COLO829 (cell line): ENCODE measurements at regions not wholly inside any gene's neighbourhood (a gene's known extent, or its start where the extent isn't known, plus 50 kb on each side); places are given as distances from the start of the nearest gene placed in this dataset.

Experiments used
- DNase-seq: peaks from one replicate; pipeline ENCODE4 v3.0.0; 2012; ENCODE audit warnings: low spot score

DNA sequence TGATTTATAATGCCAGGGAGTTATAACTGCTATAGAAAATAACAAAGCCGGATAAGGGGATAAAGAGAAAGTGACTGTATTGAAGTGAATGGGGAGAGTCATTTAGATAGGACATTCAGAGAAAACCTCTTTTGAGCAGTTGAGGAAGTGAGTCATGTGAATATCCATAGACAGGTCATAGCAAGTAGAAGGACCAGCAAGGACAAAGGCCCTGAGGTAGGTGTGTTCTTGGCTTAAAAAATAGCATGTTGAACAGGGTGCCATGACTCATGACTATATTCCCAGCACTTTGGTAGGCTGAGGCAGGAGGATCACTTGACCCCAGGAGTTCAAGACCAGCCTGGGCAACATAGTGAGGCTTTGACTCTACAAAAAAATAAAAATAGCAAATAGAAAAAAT, 51.5 kb upstream of the RAP1B start:
- no peak for DNase-seq

DNA sequence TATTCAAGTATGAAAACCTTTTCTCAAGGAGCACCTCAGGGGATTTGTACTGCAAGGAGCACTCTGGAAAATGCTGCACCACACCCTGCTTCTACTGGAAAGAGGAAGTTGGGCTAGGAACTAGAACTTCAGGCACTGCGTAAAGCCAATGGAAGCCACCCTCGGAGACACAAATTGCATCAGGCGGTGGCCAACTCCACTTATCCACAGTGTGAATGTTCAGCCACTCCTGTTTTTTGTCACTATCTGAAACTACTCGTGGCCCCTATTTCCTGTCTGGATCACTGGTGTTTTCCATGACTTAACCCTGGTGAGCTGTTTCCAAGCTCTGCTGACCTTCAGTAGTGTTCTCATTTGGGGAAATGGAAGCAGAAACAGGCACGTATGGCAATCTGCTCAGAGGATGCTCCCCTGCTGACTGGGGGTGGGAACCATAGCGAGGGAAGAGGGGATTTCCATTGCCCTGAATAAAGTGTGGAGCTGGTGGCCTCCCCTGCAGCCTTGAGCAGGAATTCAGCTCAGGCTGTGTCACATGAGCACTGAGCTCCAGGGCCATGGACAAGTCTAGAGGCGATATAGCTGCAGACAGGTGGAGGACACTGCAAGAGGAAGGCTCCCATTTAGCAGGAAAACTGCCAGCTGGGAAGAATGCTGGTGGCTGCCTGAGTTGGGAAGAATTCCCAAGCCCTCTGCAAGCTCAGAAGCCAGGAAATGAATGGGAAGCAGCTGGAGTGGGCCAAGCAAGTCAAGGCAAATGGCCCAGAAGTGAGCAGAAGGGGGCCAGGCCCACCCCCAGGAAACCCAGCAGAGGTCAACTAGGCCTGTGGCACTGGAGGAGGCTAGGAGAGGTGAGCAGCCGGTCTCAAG, 50.5 kb upstream of the RAP1B start:
- no peak for DNase-seq

DNA sequence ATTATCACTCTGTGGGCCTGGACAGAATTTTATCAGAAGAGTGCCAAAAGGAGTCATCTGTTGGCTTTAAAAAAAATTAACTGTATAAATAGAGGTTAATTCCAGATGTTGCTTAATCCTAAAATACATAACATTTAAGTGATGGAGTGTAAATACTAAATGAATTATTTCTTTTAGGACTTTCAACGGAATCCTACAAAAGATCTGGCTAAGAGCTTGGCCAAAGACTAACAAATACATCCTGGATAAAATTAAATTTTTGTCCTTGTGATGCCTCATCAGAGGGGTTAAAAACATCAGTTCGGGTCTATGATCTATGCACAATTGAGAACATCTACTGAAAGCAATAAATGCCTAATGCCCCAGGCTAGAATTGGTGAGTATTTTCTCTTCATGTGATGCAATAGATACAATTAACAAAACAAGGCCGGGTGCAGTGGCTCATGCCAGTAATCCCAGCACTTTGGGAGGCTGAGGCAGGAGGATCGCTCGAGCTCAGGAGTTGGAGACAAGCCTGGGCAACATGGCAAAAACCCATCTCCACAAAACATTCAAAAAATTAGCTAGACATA, 49.8 kb upstream of the RAP1B start:
- no peak for DNase-seq
